ENCODE measurements at regions not wholly inside any gene's neighbourhood (a gene's known extent, or its start where the extent isn't known, plus 50 kb on each side); places are given as distances from the start of the nearest gene placed in this dataset.

- H3F3A ChIP-seq (ENCODE audit: insufficient read depth, low read depth): no peaks in the 10 kb centered on the region
- intact Hi-C loops (cut with micrococcal nuclease; ENCODE audit: unreplicated experiment): no loop called here
- H3K79me2 ChIP-seq (ENCODE audit: low read depth): no peaks in the 10 kb centered on the region
- H3K36me3 ChIP-seq (ENCODE audit: low read depth): no peaks in the 10 kb centered on the region
- H3K4me2 ChIP-seq: no peak overlapping the region
- no peak for DNase-seq
- H3K27ac ChIP-seq: no peak overlapping the region
- TF ChIP-seq EZH2 (IDR thresholded peaks at IDR 0.05; ENCODE audit: low read depth) (no peak), CTCF (conservative IDR thresholded peaks at IDR 0.05) (no peak)
- no TSS peak for BruUV-seq (replicated peaks)
- no peaks in the 10 kb centered on the region for H4K20me1 ChIP-seq (ENCODE audit: insufficient read depth)
- ChIA-PET POLR2A (ENCODE audit: unreplicated experiment) (no interaction called here), CTCF (no interaction called here)
- H3K27me3 ChIP-seq (ENCODE audit: insufficient read depth, low read depth): no peaks in the 10 kb centered on the region
- H3K9me3 ChIP-seq (ENCODE audit: insufficient read depth, low read depth): no peaks in the 10 kb centered on the region
- no peak overlapping the region for H3K4me3 ChIP-seq
- no peaks in the 10 kb centered on the region for H3K4me1 ChIP-seq (replicated peaks; ENCODE audit: insufficient read depth)
- no peaks in the 10 kb centered on the region for H3K9me2 ChIP-seq (ENCODE audit: insufficient read depth)
- no peak overlapping the region for H2AFZ ChIP-seq
These were observed 163.6 kb upstream of the SLC39A10 start for GRCh38 chr2:195493416-195493815.

DNA sequence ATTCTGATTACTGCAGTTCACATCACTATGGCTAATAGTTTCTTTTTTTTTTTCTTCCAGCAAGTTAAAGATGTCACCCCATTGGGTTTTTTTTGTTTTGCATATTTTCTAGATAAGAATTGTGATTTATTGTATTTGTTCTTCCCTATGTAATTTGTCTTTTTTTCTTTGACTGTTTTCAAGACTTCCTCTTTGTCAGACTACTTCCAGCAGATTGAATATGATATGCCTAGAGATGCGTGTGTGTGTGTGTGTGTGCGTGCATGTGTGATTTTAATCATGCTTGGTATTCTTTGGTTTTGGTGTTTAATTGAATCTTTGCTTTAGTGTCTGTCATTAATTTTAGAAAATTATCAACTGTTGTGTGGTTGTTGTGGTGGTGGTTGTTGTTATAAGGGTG lies 166.7 kb upstream of the SLC39A10 start:
- no peaks in the 10 kb centered on the region for H3K36me3 ChIP-seq (ENCODE audit: low read depth)
- no peak for TF ChIP-seq CTCF (conservative IDR thresholded peaks at IDR 0.05)
- TF ChIP-seq EZH2 (IDR thresholded peaks at IDR 0.05; ENCODE audit: low read depth): no peak

DNA sequence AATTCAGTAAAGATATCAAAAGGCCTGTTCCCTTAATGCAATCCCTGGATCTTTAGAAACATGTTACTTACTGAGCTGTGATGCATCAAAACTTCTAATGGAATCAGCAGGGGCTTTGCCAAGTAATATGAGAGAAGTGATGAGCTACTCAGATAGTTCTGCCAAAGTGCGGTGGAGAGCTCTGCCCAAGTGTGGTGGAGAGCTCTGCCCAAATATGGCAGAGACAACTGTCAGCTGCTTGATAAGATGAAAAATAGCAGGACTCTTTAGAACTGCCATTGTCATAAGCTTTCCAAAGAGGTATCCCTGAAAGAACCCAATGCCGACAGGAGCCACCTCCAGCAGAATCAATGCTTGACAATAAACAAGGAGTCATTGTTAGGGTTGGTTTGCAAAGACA lies 167.9 kb upstream of the SLC39A10 start:
- H3K79me2 ChIP-seq (ENCODE audit: low read depth): no peaks in the 10 kb centered on the region
- H3K9me2 ChIP-seq (ENCODE audit: insufficient read depth): no peaks in the 10 kb centered on the region
- H3K4me2 ChIP-seq: no peak overlapping the region
- intact Hi-C loops (cut with micrococcal nuclease; ENCODE audit: unreplicated experiment): no loop called here
- no peaks in the 10 kb centered on the region for H3K4me1 ChIP-seq (replicated peaks; ENCODE audit: insufficient read depth)
- H2AFZ ChIP-seq: no peak overlapping the region
- no peaks in the 10 kb centered on the region for H3K9me3 ChIP-seq (ENCODE audit: insufficient read depth, low read depth)
- ChIA-PET POLR2A (ENCODE audit: unreplicated experiment) (no interaction called here), CTCF (no interaction called here)
- no peak overlapping the region for H3K4me3 ChIP-seq
- H3F3A ChIP-seq (ENCODE audit: insufficient read depth, low read depth): no peaks in the 10 kb centered on the region
- BruUV-seq (replicated peaks): no TSS peak
- no peaks in the 10 kb centered on the region for H3K27me3 ChIP-seq (ENCODE audit: insufficient read depth, low read depth)
- no peak for DNase-seq
- no peaks in the 10 kb centered on the region for H3K36me3 ChIP-seq (ENCODE audit: low read depth)
- TF ChIP-seq EZH2 (IDR thresholded peaks at IDR 0.05; ENCODE audit: low read depth): no peak
- TF ChIP-seq CTCF (conservative IDR thresholded peaks at IDR 0.05): no peak
- no peak overlapping the region for H3K27ac ChIP-seq
- H4K20me1 ChIP-seq (ENCODE audit: insufficient read depth): no peaks in the 10 kb centered on the region

More for the DNA sequence above, 166.7 kb upstream of the SLC39A10 start:
- no peaks in the 10 kb centered on the region for H3K27me3 ChIP-seq (ENCODE audit: insufficient read depth, low read depth)
- POLR2A ChIA-PET (ENCODE audit: unreplicated experiment): no interaction called here
- no peaks in the 10 kb centered on the region for H3K4me1 ChIP-seq (replicated peaks; ENCODE audit: insufficient read depth)
- H3K4me3 ChIP-seq: no peak overlapping the region
- H3F3A ChIP-seq (ENCODE audit: insufficient read depth, low read depth): no peaks in the 10 kb centered on the region
- no peak overlapping the region for H3K27ac ChIP-seq
- CTCF ChIA-PET: no interaction called here
- DNase-seq: no peak
- H2AFZ ChIP-seq: no peak overlapping the region
- no peaks in the 10 kb centered on the region for H3K9me3 ChIP-seq (ENCODE audit: insufficient read depth, low read depth)
- no peaks in the 10 kb centered on the region for H3K79me2 ChIP-seq (ENCODE audit: low read depth)
- no peaks in the 10 kb centered on the region for H3K9me2 ChIP-seq (ENCODE audit: insufficient read depth)
- H4K20me1 ChIP-seq (ENCODE audit: insufficient read depth): no peaks in the 10 kb centered on the region
- H3K4me2 ChIP-seq: no peak overlapping the region
- no TSS peak for BruUV-seq (replicated peaks)
- intact Hi-C loops (cut with micrococcal nuclease; ENCODE audit: unreplicated experiment): no loop called here

All from PC-9 (cell line).